ENCODE measurements at regions not wholly inside any gene's neighbourhood (a gene's known extent, or its start where the extent isn't known, plus 50 kb on each side); places are given as distances from the start of the nearest gene placed in this dataset.

DNA sequence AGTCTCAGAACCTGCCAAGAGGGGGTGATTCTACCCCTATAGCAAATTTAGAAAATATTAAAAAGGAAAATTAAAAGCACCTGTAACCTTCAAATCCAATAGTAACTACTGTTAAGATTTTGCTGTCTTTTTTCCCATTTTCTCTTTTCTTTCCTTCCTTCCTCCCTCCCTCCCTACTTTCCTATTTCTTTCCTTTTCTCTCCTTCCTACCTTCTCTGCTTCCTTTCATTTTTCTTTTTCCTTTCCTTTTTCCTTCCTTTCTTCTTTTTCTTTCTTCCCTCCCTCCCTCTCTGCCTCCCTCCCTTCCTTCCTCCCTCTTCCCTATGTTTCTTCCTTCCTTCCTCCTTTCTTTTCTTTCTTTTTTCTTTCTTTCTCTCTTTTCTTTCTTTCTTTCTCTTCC lies 120.2 kb upstream of the KCTD7 start:
- no peak overlapping the region for H3K4me3 ChIP-seq (replicated peaks; ENCODE audit: low read depth, low read length)
- TF ChIP-seq, protein P1, sequence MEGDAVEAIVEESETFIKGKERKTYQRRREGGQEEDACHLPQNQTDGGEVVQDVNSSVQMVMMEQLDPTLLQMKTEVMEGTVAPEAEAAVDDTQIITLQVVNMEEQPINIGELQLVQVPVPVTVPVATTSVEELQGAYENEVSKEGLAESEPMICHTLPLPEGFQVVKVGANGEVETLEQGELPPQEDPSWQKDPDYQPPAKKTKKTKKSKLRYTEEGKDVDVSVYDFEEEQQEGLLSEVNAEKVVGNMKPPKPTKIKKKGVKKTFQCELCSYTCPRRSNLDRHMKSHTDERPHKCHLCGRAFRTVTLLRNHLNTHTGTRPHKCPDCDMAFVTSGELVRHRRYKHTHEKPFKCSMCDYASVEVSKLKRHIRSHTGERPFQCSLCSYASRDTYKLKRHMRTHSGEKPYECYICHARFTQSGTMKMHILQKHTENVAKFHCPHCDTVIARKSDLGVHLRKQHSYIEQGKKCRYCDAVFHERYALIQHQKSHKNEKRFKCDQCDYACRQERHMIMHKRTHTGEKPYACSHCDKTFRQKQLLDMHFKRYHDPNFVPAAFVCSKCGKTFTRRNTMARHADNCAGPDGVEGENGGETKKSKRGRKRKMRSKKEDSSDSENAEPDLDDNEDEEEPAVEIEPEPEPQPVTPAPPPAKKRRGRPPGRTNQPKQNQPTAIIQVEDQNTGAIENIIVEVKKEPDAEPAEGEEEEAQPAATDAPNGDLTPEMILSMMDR (IDR thresholded peaks at IDR 0.05; ENCODE audit: insufficient read depth, low read length, poor library complexity, severe bottlenecking): no peak
- no peaks in the 10 kb centered on the region for H3K27me3 ChIP-seq (replicated peaks; ENCODE audit: control insufficient read depth, insufficient read depth, low read length)

DNA sequence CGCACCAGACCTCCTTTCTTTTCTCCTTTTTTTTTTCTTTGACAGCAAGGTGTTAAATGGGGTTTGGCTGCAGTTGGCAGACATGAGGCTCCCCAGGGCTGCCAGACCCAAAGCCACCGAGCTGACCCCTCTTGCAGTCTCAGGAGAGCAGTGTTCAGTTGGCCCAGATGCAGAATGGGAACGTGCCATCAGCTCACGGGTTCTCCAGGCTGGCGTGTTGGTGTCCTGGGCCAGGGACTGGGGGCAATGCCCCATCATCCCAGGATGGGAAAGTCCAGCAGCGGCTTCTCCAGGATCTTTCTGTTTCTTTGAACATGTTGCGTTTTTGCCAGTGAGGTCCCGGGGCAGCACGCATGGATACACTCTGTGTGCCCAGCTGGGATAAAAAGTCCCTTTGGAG lies 114.6 kb upstream of the KCTD7 start:
- Histone ChIP-seq H3K27me3 (replicated peaks; ENCODE audit: control insufficient read depth, insufficient read depth, low read length) (no peaks in the 10 kb centered on the region), H3K4me3 (replicated peaks; ENCODE audit: low read depth, low read length) (no peak overlapping the region), H3K36me3 (ENCODE audit: control insufficient read depth, insufficient read depth, low read length) (no peaks in the 10 kb centered on the region)
- TF ChIP-seq, protein P1 (IDR thresholded peaks at IDR 0.05; ENCODE audit: insufficient read depth, low read length, poor library complexity, severe bottlenecking): no peak
- DNase-seq (ENCODE audit: extremely low read depth, insufficient read length): no peak

More for the DNA sequence above, 120.2 kb upstream of the KCTD7 start:
- no peak for DNase-seq (ENCODE audit: extremely low read depth, insufficient read length)
- no peaks in the 10 kb centered on the region for H3K36me3 ChIP-seq (ENCODE audit: control insufficient read depth, insufficient read depth, low read length)

DNA sequence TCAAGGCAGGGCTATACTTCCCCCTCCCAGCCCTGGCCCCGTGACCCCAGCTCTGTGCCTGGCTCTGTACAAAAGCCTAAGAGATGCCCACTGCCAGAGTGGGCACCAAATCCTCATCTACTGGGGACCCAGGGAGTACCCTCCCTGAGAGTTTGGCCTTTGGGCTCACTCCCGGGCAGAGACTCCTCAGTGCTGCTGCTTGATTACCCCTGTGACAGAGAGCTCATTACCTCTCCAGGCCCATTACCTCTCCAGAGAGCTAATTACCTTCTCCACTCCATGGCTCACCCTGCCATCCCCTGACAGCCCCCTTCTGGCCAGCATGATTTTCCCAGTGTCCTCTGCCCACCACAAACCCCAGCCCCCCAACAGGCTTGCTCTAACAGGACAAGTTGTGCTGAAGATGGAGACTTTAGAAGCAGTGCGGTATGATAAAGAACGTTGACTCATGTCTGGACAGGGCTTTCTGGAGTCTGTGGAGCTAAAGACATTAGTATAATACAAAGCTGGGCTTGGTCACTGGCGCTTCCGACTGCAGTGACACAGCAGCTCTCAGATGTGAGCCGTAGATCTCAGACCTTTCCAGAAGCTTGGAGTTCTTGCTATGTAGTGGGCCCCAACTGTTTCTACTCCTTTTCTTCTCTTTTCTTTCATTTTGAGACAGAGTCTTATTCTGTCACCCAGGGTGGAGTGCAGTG lies 111.3 kb upstream of the KCTD7 start:
- Histone ChIP-seq H3K27me3 (replicated peaks; ENCODE audit: control insufficient read depth, insufficient read depth, low read length) (no peaks in the 10 kb centered on the region), H3K36me3 (ENCODE audit: control insufficient read depth, insufficient read depth, low read length) (no peaks in the 10 kb centered on the region), H3K4me3 (replicated peaks; ENCODE audit: low read depth, low read length) (no peak overlapping the region)
- TF ChIP-seq, protein P1 (IDR thresholded peaks at IDR 0.05; ENCODE audit: insufficient read depth, low read length, poor library complexity, severe bottlenecking): no peak
- no peak for DNase-seq (ENCODE audit: extremely low read depth, insufficient read length)

DNA sequence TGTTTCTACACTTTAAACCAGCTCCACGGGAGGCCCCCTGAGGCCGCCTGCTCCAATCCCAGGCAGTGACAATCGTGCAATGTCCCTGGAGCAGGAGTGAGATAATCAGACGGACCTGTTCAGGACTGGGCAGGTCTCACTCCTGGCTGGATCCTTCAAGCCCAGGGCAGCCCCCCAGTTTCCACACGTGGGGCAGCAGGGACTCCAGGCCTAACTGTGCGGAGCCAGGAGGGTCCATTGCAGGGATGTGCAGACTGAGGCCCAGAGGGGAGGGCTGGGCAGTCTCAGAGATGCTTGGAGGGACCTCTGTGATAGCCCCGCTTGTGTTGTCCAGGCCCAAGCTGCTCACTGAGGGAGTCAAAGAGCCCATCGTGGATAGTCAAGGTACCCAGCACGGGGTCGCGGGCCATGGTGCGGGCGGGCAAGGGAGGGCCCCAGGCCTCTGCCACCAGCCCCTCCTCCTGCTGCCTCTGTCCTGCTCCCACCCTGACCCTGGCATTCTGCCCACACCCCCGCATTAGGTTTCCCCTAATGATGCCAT lies 110.5 kb upstream of the KCTD7 start:
- Histone ChIP-seq H3K4me3 (replicated peaks; ENCODE audit: low read depth, low read length) (no peak overlapping the region), H3K27me3 (replicated peaks; ENCODE audit: control insufficient read depth, insufficient read depth, low read length) (no peaks in the 10 kb centered on the region)

DNA sequence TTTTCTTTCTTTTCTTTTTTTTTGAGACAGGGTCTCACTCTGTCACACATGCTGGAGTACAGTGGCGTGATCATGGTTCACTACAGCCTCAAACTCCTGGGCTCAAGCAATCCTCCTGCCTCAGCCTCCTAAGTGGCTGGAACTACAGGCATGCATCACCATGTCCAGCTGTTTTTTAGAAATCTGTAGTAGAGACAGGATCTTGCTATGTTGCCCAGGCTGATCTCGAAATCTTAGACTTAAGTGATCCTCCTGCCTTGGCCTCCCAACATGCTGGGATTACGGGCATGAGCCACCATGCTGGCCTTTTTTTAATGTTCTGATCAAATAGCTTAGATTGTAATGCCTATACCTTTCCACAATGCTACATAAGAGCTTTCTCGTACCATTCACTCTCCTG lies 107.0 kb upstream of the KCTD7 start:
- DNase-seq (ENCODE audit: extremely low read depth, insufficient read length): no peak
- TF ChIP-seq, protein P1 (IDR thresholded peaks at IDR 0.05; ENCODE audit: insufficient read depth, low read length, poor library complexity, severe bottlenecking): no peak
- H3K36me3 ChIP-seq (ENCODE audit: control insufficient read depth, insufficient read depth, low read length): peaks cover 2% of the 10 kb centered on the region; the same call in 1 of the 2 replicates
- H3K27me3 ChIP-seq (replicated peaks; ENCODE audit: control insufficient read depth, insufficient read depth, low read length): no peaks in the 10 kb centered on the region
- H3K4me3 ChIP-seq (replicated peaks; ENCODE audit: low read depth, low read length): no peak overlapping the region

More for the DNA sequence above, 110.5 kb upstream of the KCTD7 start:
- DNase-seq (ENCODE audit: extremely low read depth, insufficient read length): no peak
- no peaks in the 10 kb centered on the region for H3K36me3 ChIP-seq (ENCODE audit: control insufficient read depth, insufficient read depth, low read length)
- TF ChIP-seq, protein P1 (IDR thresholded peaks at IDR 0.05; ENCODE audit: insufficient read depth, low read length, poor library complexity, severe bottlenecking): no peak

All from GM06990 (cell line).